AML-193 (cell line): ENCODE measurements at regions not wholly inside any gene's neighbourhood (a gene's known extent, or its start where the extent isn't known, plus 50 kb on each side); places are given as distances from the start of the nearest gene placed in this dataset.
"Not testable (repeated sequence)": the region's sequence is repeated elsewhere in the genome, so short reads cannot be mapped to it uniquely, and the experiment has no call there.

Experiments used
- DNase-seq, 2 experiments: peaks; one replicate each; lab custom pipeline; 2025; lab: John Stamatoyannopoulos, UW

- no peak for DNase-seq
These were observed 595.9 kb downstream of the DSC3 start for GRCh38 chr18:30446605-30447004.

GRCh38 chr18:30444544-30444943, 598.0 kb downstream of the DSC3 start:
- no peak for DNase-seq

DNA sequence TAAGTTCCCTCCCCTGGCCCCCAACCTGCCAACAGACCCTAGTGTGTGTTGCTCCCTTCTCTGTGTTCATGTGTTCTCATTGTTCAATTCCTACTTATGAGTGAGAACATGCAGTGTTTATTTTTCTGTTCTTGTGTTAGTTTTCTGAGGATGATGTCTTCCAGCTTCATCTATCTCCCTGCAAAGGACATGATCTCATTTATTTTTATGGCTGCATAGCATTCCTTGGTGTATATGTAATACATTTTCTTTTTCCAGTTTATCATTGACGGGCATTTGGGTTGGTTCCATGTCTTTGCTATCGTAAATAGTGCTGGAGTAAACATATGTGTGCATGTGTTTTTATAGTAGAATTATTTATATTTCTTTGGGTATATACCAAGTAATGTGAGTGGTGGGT, 602.2 kb downstream of the DSC3 start:
- no peak for DNase-seq

GRCh38 chr18:30439174-30439573, 603.4 kb downstream of the DSC3 start:
- DNase-seq = no peak

DNA sequence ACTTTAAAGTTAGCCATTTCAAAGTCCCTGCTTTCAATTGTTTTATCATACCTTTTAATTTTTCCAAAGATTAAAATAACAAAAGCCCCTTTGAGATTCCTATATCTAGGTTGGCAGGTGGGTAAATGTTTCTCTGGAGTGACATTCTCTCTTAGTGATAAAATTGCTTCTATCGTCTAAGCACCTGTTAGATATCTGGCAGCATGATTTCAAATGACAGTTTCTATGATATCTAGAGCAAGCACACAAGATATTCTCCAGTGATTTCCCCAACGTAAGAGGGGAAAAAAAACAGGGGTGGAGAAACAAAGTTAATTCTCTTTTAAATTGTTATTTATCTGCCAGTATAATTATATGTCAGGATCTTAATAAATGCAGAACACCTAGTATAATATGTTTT, 610.2 kb downstream of the DSC3 start:
- DNase-seq = no peak

DNA sequence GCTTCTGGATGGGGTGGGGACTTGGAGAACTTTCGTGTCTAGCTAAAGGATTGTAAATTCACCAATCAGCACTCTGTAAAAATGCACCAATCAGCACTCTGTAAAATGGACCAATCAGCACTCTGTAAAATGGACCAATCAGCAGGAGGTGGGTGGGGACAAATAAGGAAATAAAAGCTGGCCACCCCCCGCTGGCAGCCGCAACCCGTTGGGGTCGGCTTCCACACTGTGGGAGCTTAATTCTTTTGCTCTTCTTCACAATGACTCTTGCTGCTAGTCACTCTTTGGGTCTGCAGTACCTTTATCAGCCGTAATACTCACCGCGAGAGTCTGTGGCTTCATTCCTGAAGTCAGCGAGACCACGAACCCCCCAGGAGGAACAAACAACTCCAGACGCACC, 623.1 kb downstream of the DSC3 start:
- not testable (repeated sequence) for DNase-seq

DNA sequence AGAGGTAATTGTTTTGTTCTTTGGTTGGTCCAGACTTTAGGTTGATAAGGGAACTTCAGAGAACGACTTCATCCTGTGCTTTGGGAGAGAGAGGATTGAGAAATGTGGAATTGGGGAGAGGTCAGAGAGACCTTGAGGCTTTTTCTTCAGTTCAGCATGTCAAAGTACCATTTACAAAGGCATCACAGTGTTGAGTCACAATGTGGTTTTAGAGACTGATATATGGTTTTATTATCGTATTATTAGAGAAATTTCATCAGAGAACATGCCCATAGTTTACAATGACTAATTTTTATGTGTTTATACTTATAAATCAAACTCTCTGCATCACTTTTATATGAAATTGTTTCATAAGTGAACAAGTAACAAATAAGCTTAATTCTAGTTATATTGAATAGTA, 626.6 kb downstream of the DSC3 start:
- no peak for DNase-seq

- DNase-seq = no peak
These were observed 633.4 kb downstream of the DSC3 start for GRCh38 chr18:30409120-30409519.

DNA sequence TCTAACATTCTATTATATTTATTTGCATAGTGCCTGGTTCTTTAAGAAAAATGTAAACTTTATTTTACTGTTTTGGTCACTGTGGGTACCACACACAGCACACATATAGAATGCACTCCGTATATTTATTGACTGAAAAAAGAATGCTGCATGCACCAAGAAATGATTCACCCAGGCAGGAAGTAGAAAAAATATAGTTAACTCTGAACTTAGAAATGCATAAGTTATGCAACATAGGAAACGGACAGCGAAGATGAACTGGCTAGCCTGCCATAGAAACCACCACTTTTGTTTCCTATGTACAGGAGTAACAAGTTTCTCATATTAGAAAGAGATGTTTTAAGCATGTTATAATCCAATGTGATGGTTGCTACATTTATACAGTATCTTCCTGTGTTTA, 635.8 kb downstream of the DSC3 start:
- peak; percentile 75 to 84 for DNase-seq

DNA sequence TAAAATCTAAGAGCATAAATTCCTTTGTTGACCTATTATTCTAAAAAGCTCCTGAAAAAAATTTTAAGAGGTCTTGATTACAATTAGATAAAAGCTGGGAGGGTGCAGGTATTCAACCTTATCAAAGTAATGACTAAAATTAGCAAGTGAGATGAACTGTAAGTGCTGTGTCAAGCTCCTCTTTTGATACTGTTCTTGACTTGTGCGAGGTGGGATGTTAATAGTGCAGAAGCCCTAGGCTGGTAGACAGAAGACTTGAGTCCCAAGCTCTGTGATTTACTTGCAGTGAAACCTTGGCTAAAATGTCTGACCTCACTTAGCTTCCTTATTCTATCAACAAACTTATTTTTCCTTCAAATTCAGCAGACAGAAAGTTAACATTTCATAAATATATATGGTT, 637.5 kb downstream of the DSC3 start:
- DNase-seq = no peak

- DNase-seq = no peak
These were observed 638.1 kb downstream of the DSC3 start for GRCh38 chr18:30404422-30404821.

DNA sequence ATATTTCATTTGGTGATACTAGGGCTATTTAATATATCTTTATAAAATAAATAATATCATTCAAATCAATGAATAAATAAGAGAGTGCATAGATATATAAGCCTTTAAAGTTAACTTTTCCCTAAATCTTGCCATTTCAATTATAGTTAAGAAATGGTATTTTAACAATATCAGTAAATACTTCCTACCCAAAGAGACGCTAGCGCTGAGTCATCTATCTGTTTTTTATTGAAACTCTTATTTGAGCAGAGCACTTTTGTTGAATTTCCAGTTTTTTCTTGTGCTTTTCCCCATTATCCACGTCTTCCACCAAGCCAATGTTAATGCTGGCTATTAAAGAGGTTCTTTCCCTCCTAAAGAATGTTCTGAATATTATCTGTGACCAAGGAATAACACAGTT, 639.3 kb downstream of the DSC3 start:
- no peak for DNase-seq

- DNase-seq = no peak
These were observed 655.1 kb downstream of the DSC3 start for GRCh38 chr18:30387401-30387800.

DNA sequence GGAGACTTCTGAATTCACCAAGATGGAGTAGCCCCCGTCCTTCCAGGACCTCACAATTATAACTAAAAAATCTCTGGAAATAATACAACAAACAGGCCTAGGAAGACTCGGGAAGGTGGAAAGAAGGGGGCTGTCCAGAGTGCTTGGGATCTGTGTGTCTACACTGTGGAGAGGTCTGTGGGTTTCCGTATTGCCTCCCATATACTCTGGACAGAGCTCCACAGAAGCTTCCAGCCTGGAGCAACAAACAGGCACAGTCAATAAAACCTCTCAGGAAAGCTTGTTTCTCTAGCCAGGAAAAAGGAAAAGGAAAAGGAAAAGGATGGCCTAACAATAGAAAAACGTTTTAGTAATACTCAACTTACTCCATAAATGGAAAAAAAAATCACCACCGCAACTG, 655.9 kb downstream of the DSC3 start:
- DNase-seq = no peak

- no peak for DNase-seq
These were observed 656.9 kb downstream of the DSC3 start for GRCh38 chr18:30385684-30386083.

- DNase-seq = no peak
These were observed 660.7 kb downstream of the DSC3 start for GRCh38 chr18:30381826-30382225.

DNA sequence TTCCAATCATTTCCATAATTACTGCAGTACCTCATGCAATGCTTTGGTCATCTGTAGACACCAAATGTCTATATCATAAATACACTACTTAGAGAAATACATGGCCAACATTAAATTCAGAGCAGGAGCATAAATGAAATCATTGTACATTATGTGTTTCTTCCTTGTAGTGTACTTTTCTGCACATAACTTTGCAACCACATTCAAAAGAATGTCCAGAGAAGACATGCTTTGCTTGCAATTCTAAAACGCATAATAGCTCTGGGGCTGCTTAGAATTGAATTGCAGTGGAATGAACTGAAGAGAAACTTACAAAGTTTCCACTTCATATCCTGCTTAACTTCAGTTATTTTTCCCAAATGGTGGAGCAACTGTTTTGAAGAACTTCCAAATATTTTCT, 664.4 kb downstream of the DSC3 start:
- no peak for DNase-seq

DNA sequence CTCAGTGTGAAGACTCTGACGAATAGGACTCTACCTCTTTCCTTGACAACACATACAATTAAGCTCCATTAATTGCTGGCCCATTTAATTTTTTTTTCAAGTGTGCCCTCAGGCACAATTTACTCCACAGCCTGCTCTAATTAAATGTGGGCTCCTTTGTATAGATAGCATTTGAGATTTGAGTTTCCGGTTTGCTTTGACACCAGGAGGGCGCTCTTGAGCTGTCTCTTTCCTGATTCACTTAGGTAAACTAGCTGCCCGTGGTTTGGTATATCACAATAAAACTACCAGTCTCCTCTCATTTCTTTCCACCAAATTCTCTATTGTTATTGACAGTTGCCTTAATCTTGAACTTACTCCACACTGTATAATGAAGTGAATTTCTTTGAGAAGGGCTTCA, 666.0 kb downstream of the DSC3 start:
- DNase-seq = peak; percentile 41 to 43

DNA sequence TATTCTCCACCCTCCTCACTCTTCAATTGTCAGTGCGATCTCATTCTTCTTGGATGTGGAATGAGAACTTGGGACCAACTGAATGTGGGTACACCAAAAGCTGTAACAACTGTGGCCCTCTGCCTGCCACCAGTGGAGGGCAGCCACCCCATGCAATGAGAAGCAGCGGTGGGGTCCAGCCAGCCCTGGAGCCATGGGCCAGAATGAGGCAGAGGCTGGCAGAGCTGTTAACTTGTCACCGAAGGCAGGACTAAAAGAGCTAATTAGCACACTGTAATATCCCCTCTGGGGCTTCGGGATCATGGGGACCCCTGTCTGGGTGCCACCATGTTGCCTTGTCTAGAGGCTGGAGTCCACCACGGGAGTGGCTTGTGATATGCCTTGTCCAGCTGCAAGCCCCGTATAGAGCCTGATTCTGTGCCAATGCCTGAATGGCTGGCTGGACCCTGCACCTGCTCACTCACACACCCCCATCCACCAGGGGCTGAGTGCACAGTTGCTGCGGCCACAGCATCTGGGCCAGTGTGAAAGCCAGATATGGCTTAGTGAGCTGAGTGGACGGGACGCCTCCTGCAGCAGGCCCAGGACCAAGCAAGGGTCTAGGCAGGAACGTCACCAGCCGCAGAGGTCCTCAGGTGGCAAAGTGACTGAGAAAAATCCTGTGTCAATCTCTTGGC, 680.5 kb downstream of the DSC3 start:
- DNase-seq = no peak

DNA sequence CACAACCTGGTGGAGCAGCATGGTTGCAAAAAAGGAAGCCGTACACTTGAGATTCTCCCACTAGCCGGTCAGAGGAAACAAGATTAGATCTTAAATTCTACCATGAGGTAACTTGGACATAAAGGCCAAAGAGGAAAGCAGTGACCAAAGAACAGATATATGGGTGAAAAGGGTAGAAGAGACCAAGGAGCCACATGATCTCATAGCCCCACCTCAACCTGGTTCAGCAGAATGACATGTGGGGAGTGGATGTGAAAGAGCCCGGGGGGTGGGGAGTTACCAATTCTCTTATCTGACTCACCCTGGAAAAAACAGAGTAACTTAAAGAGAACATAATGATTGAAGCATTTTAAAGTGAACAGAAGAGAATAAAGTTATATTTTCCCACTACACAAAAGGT, 683.0 kb downstream of the DSC3 start:
- no peak for DNase-seq

DNA sequence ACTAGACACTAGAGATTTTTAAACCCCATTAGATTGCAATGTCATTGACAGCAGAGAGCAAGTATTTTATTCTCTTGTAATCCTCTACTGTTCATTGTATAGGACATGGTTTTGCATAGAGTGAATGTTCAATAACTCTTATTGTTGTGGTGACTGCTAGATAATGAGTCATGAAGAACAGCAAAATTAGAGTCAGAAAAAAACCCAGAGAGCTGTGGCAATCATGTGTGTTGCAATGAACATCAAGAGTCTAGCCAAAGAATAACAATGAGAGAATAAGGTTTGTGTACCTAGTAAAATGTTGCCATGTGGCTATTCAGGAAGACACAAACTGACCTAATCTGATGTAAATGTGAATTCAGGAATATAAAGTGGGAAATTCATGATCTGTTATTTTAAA, 684.0 kb downstream of the DSC3 start:
- DNase-seq = peak; percentile 41 to 56

- DNase-seq = no peak
These were observed 689.9 kb downstream of the DSC3 start for GRCh38 chr18:30352551-30353168.

DNA sequence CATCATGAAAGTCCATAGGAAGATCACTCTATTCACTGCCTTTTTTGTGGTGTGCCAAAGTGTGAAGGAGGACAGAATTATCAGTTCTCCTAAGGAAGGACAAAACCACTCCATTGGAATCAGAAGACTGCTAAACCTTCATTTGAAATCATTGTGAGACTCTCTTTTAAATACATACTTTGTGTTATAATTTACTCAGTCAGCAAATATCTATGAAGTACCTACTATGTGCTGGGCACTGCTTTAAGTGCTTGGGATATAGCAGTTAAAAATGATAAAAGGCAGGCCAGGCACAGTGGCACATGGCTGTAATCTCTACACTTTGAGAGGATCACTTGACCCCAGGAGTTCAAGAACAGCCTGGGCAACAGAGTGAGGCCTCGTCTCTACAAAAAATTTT, 692.3 kb downstream of the DSC3 start:
- no peak for DNase-seq

GRCh38 chr18:30343090-30343489, 699.5 kb downstream of the DSC3 start:
- DNase-seq = no peak
